ENCODE measurements at regions not wholly inside any gene's neighbourhood (a gene's known extent, or its start where the extent isn't known, plus 50 kb on each side); places are given as distances from the start of the nearest gene placed in this dataset.

DNA sequence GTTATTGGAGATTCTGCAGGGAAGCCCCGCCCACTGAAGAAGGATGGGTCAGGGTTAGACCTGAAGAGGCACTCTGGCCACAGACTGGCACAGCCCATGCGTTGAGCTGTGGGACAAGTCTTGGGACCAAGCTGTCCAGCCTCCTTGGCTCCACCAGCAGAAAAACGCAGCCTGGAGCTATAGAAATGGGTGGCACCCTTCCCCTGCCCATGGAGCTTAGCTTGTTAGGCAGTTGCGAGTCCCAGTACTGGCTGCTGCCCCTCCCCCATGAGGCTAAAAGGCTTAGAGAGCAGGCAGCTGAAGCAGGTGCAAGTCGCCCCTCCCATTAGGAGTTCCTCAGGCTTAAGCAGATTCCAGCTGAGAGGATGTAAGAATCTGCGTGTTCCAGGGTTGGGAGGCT lies 1124.0 kb upstream of the TMEM132C start:
- Mint-ChIP-seq H3K27ac (ENCODE audit: low read depth, unreplicated experiment) (no peak overlapping the region), H3K27me3 (ENCODE audit: insufficient read depth, unreplicated experiment) (no peaks in the 10 kb centered on the region), H3K9me3 (ENCODE audit: unreplicated experiment) (peaks cover 15% of the 10 kb centered on the region), H3K36me3 (ENCODE audit: insufficient read depth, unreplicated experiment) (no peaks in the 10 kb centered on the region), H3K4me3 (ENCODE audit: unreplicated experiment) (no peak overlapping the region), H3K4me1 (ENCODE audit: insufficient read depth, unreplicated experiment) (no peaks in the 10 kb centered on the region)
- TF ChIP-seq, protein P1, sequence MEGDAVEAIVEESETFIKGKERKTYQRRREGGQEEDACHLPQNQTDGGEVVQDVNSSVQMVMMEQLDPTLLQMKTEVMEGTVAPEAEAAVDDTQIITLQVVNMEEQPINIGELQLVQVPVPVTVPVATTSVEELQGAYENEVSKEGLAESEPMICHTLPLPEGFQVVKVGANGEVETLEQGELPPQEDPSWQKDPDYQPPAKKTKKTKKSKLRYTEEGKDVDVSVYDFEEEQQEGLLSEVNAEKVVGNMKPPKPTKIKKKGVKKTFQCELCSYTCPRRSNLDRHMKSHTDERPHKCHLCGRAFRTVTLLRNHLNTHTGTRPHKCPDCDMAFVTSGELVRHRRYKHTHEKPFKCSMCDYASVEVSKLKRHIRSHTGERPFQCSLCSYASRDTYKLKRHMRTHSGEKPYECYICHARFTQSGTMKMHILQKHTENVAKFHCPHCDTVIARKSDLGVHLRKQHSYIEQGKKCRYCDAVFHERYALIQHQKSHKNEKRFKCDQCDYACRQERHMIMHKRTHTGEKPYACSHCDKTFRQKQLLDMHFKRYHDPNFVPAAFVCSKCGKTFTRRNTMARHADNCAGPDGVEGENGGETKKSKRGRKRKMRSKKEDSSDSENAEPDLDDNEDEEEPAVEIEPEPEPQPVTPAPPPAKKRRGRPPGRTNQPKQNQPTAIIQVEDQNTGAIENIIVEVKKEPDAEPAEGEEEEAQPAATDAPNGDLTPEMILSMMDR (IDR thresholded peaks at IDR 0.05; ENCODE audit: unreplicated experiment) = no peak
- ChIA-PET POLR2A (interaction anchor here (0.6 kb wide), 1 partner anchor 1712 kb away, joined by 3 read pairs; no protein-coding TSS in a partner anchor), CTCF (no interaction called here)
- no TSS peak for BruUV-seq (replicated peaks)
- intact Hi-C loops (cut with micrococcal nuclease) = no loop called here
- no peak for DNase-seq (ENCODE audit: unreplicated experiment)

DNA sequence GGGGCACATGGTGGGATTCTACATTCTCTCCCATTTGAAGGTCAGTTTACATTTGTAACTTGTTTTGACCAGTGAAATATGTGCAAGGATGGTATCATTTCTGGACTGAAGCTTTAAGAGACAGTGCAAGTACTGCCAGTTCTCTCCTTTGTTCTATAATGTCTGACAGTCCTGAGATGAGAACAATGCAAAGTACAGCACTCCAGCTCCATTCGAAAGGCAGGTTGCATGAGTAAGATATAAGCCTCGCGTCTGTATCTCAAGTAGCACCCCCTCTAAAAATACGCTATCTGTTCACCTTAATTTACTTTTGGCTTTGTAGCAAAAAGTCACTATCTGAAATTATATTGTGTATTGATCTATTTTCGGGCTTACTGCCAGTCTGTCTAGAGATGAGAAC lies 1122.2 kb upstream of the TMEM132C start:
- CTCF ChIA-PET = no interaction called here

DNA sequence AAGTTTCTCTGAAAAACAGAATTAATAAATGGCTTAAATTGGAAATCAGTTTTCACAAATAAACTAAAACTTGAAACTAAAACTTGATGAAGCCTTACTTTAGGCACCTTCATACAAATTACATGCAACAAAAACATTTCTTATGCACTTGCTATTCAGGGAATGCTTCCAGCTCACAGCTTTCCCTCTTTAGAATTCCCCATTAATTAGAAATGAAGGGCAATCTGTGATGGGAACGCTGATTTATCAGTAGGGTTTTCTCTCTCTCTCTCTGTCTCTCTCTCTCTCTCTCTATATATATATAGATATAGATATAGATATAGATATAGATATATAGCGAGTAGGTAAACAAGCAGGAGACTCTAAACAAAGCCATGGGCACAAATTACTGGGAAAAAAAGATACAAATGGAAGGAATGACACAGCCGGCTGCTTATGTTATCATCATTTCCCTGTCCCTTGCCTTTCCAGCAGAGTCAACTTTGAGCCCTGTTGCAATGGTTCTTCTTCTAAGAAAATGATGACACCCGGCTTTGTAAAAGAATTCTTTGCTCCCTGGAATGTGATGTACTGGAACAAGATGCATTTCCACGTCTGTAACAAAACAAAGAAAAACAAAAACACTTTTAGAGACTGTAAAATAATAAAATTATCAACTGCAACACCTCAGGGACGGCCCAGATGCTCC lies 1121.6 kb upstream of the TMEM132C start:
- Mint-ChIP-seq H3K27ac (ENCODE audit: low read depth, unreplicated experiment) (peak overlapping the region; percentile 73), H3K9me3 (ENCODE audit: unreplicated experiment) (peaks cover 15% of the 10 kb centered on the region), H3K4me1 (ENCODE audit: insufficient read depth, unreplicated experiment) (no peaks in the 10 kb centered on the region), H3K4me3 (ENCODE audit: unreplicated experiment) (peak overlapping the region; percentile 66), H3K27me3 (ENCODE audit: insufficient read depth, unreplicated experiment) (no peaks in the 10 kb centered on the region), H3K36me3 (ENCODE audit: insufficient read depth, unreplicated experiment) (no peaks in the 10 kb centered on the region)
- no TSS peak for BruUV-seq (replicated peaks)
- no peak for DNase-seq (ENCODE audit: unreplicated experiment)
- TF ChIP-seq, protein P1 (IDR thresholded peaks at IDR 0.05; ENCODE audit: unreplicated experiment) = no peak
- ChIA-PET POLR2A (no interaction called here), CTCF (no interaction called here)
- intact Hi-C loops (cut with micrococcal nuclease) = no loop called here

More for the DNA sequence above, 1122.2 kb upstream of the TMEM132C start:
- POLR2A ChIA-PET = interaction anchor here (0.8 kb wide), 1 partner anchor 11 kb away, joined by 3 read pairs; no protein-coding TSS in a partner anchor
- intact Hi-C loops (cut with micrococcal nuclease) = no loop called here
- H3K4me3 Mint-ChIP-seq (ENCODE audit: unreplicated experiment) = no peak overlapping the region
- H3K4me1 Mint-ChIP-seq (ENCODE audit: insufficient read depth, unreplicated experiment) = no peaks in the 10 kb centered on the region
- peaks cover 15% of the 10 kb centered on the region for H3K9me3 Mint-ChIP-seq (ENCODE audit: unreplicated experiment)
- no peak for DNase-seq (ENCODE audit: unreplicated experiment)
- TF ChIP-seq, protein P1 (IDR thresholded peaks at IDR 0.05; ENCODE audit: unreplicated experiment) = no peak
- H3K36me3 Mint-ChIP-seq (ENCODE audit: insufficient read depth, unreplicated experiment) = no peaks in the 10 kb centered on the region
- BruUV-seq (replicated peaks) = no TSS peak
- H3K27me3 Mint-ChIP-seq (ENCODE audit: insufficient read depth, unreplicated experiment) = no peaks in the 10 kb centered on the region
- no peak overlapping the region for H3K27ac Mint-ChIP-seq (ENCODE audit: low read depth, unreplicated experiment)

DNA sequence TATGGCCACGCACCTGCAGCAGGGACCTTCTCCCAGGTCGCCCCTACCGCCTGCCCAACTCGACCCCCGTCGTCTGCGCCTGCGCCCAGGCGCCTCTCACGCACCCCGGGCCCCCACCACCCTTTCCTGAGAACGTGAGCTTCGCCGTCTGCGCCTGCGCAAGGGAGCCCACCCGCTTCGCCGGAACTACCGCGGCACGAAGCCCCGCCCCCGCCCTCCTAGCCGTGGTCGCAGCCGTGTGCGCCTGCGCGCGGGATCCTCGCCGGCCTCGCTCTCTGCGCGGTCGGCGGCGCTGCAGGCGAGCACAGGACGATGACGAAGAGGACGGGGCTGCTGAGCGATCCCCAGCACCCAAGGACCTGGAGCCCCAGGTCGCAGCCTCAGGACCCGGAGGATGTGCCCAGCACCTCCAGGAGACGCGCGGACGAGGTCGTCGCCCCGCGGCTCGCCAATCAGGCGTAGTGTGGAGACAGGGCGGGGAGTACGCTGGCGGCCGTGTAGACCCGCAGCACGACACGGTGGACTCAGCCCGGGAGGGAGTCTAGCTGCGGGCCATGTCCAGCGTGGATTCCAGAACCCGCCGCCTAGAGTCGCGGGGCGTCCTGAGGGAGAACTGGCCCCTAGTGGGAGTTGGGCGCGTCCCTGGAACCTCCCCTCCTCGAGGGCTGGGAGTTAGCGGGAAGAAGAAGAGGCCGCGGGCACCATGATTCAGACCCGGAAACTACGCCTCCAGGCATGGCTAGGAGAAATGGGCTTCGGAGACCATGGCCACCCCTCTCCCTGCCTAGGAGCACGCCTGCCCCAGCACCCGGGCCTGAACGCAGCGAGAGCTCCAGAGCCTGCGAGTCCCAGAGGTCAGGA lies 1120.8 kb upstream of the TMEM132C start:
- Mint-ChIP-seq H3K27ac (ENCODE audit: low read depth, unreplicated experiment) (peak overlapping the region; percentile 73), H3K4me3 (ENCODE audit: unreplicated experiment) (peak overlapping the region; percentile 66), H3K9me3 (ENCODE audit: unreplicated experiment) (peaks cover 11% of the 10 kb centered on the region), H3K36me3 (ENCODE audit: insufficient read depth, unreplicated experiment) (no peaks in the 10 kb centered on the region), H3K27me3 (ENCODE audit: insufficient read depth, unreplicated experiment) (no peaks in the 10 kb centered on the region), H3K4me1 (ENCODE audit: insufficient read depth, unreplicated experiment) (no peaks in the 10 kb centered on the region)
- no TSS peak for BruUV-seq (replicated peaks)
- intact Hi-C loops (cut with micrococcal nuclease) = no loop called here
- ChIA-PET POLR2A (no interaction called here), CTCF (interaction anchor here (0.9 kb wide), 1 partner anchor 37 kb away, joined by 3 read pairs; no protein-coding TSS in a partner anchor)
- DNase-seq (ENCODE audit: unreplicated experiment) = no peak
- TF ChIP-seq, protein P1 (IDR thresholded peaks at IDR 0.05; ENCODE audit: unreplicated experiment) = no peak
